ENCODE measurements at regions not wholly inside any gene's neighbourhood (a gene's known extent, or its start where the extent isn't known, plus 50 kb on each side); places are given as distances from the start of the nearest gene placed in this dataset.
"Not testable (repeated sequence)": the region's sequence is repeated elsewhere in the genome, so short reads cannot be mapped to it uniquely, and the experiment has no call there.

GRCh38 chr9:42340435-42340723 is 156.9 kb downstream of the SPATA31A6 start:
- H3K27me3 ChIP-seq (ENCODE audit: control insufficient read depth, insufficient read depth, low read length); H3K36me3 ChIP-seq (ENCODE audit: control insufficient read depth, insufficient read depth, low read length); FAIRE-seq; DNase-seq (ENCODE audit: low read depth); H3K4me3 ChIP-seq (ENCODE audit: low read depth, low read length): not testable (repeated sequence)

GRCh38 chr9:42341860-42342259 is 158.4 kb downstream of the SPATA31A6 start:
- not testable (repeated sequence) for H3K4me3 ChIP-seq (ENCODE audit: low read depth, low read length); DNase-seq (ENCODE audit: low read depth); H3K36me3 ChIP-seq (ENCODE audit: control insufficient read depth, insufficient read depth, low read length); H3K27me3 ChIP-seq (ENCODE audit: control insufficient read depth, insufficient read depth, low read length); FAIRE-seq

DNA sequence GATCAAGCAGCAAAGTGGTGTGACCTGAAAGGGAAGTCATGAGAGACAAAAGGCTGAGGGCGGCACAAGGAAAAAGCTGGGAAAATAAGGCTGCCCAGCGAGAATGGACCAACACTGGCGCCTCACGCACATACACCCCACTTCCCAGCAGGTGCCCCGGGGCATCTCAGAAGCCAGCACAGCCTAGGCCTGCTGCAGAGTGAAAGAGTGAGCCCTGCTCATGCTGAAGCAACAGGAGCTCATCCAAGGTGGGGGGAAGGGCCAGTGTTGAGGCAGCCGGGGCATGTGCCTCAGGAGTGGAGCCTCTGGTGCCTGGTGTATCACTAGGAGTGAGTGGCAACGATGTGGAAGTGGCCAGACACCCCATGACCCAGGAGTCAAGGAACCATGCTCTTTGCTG is 158.8 kb downstream of the SPATA31A6 start:
- not testable (repeated sequence) for FAIRE-seq; H3K4me3 ChIP-seq (ENCODE audit: low read depth, low read length); H3K27me3 ChIP-seq (ENCODE audit: control insufficient read depth, insufficient read depth, low read length); H3K36me3 ChIP-seq (ENCODE audit: control insufficient read depth, insufficient read depth, low read length); DNase-seq (ENCODE audit: low read depth)

GRCh38 chr9:42344508-42344907 is 161.0 kb downstream of the SPATA31A6 start:
- H3K27me3 ChIP-seq (ENCODE audit: control insufficient read depth, insufficient read depth, low read length); FAIRE-seq; H3K4me3 ChIP-seq (ENCODE audit: low read depth, low read length); DNase-seq (ENCODE audit: low read depth); H3K36me3 ChIP-seq (ENCODE audit: control insufficient read depth, insufficient read depth, low read length): not testable (repeated sequence)

DNA sequence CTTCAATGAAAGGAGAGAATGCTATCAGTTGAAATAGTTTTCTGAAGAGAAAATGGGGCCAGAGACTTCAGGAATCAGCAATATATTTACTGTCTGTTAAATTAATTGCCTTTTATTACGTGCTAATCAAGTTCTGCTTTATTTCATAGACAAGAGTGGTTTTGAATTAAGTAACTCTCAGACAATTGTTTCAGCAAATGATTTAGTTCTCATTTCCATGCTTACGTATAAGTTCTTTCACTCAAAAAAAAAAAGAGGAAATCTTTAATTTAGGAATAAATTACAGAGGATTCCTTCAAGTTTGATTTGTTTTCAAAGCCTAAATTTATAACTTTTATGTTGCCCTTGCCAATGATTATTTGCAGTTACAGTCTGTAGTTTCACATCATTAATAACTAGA is 163.5 kb downstream of the SPATA31A6 start:
- DNase-seq (ENCODE audit: low read depth); H3K4me3 ChIP-seq (ENCODE audit: low read depth, low read length); H3K27me3 ChIP-seq (ENCODE audit: control insufficient read depth, insufficient read depth, low read length); H3K36me3 ChIP-seq (ENCODE audit: control insufficient read depth, insufficient read depth, low read length); FAIRE-seq: not testable (repeated sequence)

DNA sequence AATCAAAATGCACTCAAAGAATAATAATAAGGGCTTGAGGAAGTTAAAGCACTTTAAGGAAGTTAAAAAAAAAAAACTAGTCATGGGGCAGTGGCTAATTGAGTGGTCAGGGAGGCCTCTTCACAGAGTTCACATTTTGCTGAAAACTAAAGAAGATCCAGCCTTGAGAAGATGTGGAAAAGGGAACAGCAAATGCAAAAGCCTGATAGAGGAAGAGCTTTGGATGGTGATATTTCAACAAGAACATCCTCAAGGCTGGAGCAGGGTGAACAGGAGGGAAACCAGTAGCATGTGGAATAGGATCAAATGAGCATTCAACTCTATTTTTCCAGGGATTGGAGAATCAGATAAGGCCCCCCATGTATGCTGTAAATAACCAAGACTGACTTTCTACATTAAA is 165.7 kb downstream of the SPATA31A6 start:
- not testable (repeated sequence) for H3K4me3 ChIP-seq (ENCODE audit: low read depth, low read length); FAIRE-seq; DNase-seq (ENCODE audit: low read depth); H3K36me3 ChIP-seq (ENCODE audit: control insufficient read depth, insufficient read depth, low read length); H3K27me3 ChIP-seq (ENCODE audit: control insufficient read depth, insufficient read depth, low read length)

GRCh38 chr9:42350412-42350811 is 167.0 kb downstream of the SPATA31A6 start:
- not testable (repeated sequence) for H3K27me3 ChIP-seq (ENCODE audit: control insufficient read depth, insufficient read depth, low read length); H3K4me3 ChIP-seq (ENCODE audit: low read depth, low read length); DNase-seq (ENCODE audit: low read depth); FAIRE-seq; H3K36me3 ChIP-seq (ENCODE audit: control insufficient read depth, insufficient read depth, low read length)

DNA sequence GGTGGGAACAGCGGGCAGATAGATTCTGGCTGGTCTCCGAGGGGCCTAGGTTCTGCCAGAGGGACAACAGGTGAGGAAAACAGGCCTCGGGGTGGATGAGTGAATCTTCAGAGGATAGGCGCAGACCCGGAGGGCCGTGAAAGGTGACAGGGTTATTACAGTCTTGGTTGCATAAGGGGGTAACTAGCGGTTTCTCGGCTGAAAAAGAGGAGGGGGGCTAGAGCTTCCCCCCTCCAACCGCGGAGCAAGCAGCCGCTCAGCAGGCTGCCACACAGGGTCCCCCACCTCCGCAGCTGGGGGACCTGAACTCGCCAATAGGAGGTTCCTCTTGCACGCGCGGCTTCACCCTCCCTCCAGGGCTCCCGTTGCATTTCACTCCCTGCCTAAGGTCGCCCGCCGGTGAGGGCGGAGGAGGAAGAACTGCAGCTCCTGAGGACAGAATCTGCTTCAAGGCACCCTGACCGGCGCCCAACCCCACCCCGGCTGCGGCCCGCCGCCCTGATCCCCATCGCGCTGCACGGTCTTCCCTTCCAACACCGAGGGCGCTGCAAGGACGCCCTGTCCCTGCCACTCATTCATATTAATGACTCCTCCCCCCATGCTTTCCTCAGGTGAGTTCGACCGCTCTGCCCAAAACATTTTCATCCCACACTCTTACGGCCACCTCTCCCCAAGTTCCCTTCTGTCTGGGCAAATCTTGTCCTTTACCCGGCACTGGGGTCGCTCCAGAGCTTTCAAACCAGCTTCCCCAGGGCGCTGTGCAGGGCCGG is 174.3 kb downstream of the SPATA31A6 start:
- not testable (repeated sequence) for H3K4me3 ChIP-seq (ENCODE audit: low read depth, low read length); DNase-seq (ENCODE audit: low read depth); FAIRE-seq; H3K36me3 ChIP-seq (ENCODE audit: control insufficient read depth, insufficient read depth, low read length); H3K27me3 ChIP-seq (ENCODE audit: control insufficient read depth, insufficient read depth, low read length)

GRCh38 chr9:42358626-42359247 is 175.3 kb downstream of the SPATA31A6 start:
- not testable (repeated sequence) for DNase-seq (ENCODE audit: low read depth); FAIRE-seq; H3K27me3 ChIP-seq (ENCODE audit: control insufficient read depth, insufficient read depth, low read length); H3K4me3 ChIP-seq (ENCODE audit: low read depth, low read length); H3K36me3 ChIP-seq (ENCODE audit: control insufficient read depth, insufficient read depth, low read length)

DNA sequence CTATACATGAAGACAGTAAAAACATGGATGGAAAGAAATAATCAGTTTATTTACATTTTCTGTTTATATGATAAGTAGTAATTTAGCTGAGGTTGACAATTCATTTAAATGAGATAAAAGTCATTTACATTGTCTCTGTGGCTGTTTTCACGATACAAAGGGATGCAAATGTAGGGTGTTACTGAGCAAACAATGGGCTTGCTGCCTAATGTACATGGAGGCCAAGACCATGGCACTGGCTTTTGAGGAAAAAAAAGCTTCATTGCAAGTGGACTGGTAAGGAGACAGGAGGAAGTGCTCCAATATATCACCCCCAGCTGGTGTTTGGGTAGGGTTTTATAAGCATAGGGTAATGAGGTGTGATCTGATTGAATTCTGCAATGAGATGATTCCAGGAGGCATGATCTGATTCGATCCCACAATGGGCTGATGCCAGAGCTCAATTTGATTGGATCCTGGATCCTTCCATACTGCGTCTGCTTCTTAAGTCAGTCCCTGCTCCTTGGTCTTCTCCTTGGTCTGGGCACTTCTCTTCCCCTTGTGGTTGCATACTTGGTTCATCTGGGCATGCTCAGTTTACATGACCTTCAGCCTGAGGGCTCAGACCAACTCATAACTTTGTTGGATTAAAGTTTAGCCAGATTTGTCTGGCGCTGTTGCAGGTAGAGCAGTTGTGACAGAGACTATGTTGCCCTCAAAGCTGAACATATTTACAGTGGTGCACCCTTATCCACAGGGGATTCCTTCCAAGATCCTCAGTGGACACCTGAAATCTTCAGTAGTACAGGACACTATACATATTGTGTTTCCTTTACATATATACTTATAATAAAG is 181.2 kb downstream of the SPATA31A6 start:
- H3K4me3 ChIP-seq (ENCODE audit: low read depth, low read length); H3K27me3 ChIP-seq (ENCODE audit: control insufficient read depth, insufficient read depth, low read length); DNase-seq (ENCODE audit: low read depth); H3K36me3 ChIP-seq (ENCODE audit: control insufficient read depth, insufficient read depth, low read length); FAIRE-seq: not testable (repeated sequence)

DNA sequence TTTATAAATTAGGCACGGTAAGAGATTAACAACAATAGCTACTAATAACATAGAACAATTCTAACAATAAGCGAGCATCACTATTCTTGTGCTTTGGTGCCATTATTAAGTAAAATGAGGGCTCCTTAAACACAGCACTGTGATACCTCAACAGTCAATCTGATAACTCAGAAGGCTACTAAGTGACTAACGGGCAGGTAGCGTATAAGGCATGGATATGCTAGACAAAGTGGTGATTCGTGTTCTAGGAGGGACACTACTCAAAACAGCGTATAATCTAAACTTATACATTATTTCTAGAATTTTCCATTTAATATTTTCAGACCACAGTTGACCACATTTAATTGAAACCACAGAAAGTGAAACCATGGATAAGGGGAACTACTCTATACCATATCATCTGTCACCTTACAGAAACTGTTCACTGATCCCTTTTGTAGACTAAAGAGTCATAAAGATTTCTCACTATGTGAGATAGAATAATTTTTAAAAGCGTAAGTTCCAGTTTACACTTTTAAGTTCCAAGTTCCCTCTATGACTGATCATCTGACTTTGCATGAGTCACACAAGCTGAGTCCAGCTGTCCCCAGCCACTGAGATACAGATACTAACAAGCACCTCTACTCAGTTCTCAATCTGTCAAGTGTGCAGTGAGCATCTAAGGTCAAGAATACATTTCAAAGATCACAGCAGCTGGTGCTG is 181.9 kb downstream of the SPATA31A6 start:
- H3K4me3 ChIP-seq (ENCODE audit: low read depth, low read length); H3K27me3 ChIP-seq (ENCODE audit: control insufficient read depth, insufficient read depth, low read length); FAIRE-seq; H3K36me3 ChIP-seq (ENCODE audit: control insufficient read depth, insufficient read depth, low read length): not testable (repeated sequence)
- peak; percentile 51 for DNase-seq (ENCODE audit: low read depth)

DNA sequence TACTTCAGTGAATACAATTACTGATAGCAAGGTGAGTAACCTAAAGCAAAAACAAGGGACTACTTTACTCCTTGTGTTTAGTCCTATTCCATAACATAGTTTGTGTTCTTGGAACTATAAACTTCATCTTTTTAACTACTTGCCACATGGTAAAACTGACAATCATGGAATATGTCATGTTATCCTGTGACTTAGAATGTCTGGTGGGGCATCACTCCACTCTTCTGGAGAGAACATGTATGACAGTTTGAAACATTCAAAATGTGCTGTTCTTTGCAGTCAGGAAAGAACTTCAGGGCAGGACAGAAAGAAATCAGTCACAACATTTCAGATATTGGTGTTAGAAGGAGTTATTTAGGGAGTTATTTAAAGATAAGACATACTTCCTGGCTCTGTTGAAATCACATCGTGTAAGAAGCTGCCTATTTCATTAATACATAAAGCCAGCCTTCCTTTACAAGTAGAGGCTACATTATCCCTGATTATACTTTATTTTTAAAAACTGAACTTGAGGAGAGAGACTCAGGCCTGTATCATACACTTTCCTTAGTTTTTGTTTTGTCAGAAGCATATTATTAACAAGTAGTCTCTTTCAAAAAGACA is 184.9 kb downstream of the SPATA31A6 start:
- not testable (repeated sequence) for FAIRE-seq; H3K4me3 ChIP-seq (ENCODE audit: low read depth, low read length); H3K36me3 ChIP-seq (ENCODE audit: control insufficient read depth, insufficient read depth, low read length); DNase-seq (ENCODE audit: low read depth); H3K27me3 ChIP-seq (ENCODE audit: control insufficient read depth, insufficient read depth, low read length)

GRCh38 chr9:42370172-42370571 is 186.7 kb downstream of the SPATA31A6 start:
- not testable (repeated sequence) for DNase-seq (ENCODE audit: low read depth); H3K27me3 ChIP-seq (ENCODE audit: control insufficient read depth, insufficient read depth, low read length); H3K36me3 ChIP-seq (ENCODE audit: control insufficient read depth, insufficient read depth, low read length); H3K4me3 ChIP-seq (ENCODE audit: low read depth, low read length); FAIRE-seq

GRCh38 chr9:42371417-42371816 is 188.0 kb downstream of the SPATA31A6 start:
- not testable (repeated sequence) for FAIRE-seq; DNase-seq (ENCODE audit: low read depth); H3K4me3 ChIP-seq (ENCODE audit: low read depth, low read length)

More at GRCh38 chr9:42371417-42371816, 188.0 kb downstream of the SPATA31A6 start:
- not testable (repeated sequence) for H3K27me3 ChIP-seq (ENCODE audit: control insufficient read depth, insufficient read depth, low read length); H3K36me3 ChIP-seq (ENCODE audit: control insufficient read depth, insufficient read depth, low read length)
